Dedifferentiated amniotic fluid mesenchymal stem cell (primary cell): ENCODE measurements at regions not wholly inside any gene's neighbourhood (a gene's known extent, or its start where the extent isn't known, plus 50 kb on each side); places are given as distances from the start of the nearest gene placed in this dataset.
"Not testable (repeated sequence)": the region's sequence is repeated elsewhere in the genome, so short reads cannot be mapped to it uniquely, and the experiment has no call there.

Experiments used
- DNase-seq: peaks from one replicate; pipeline ENCODE4 v3.0.0-alpha.2; 2016; ENCODE audit errors: extremely low spot score

DNA sequence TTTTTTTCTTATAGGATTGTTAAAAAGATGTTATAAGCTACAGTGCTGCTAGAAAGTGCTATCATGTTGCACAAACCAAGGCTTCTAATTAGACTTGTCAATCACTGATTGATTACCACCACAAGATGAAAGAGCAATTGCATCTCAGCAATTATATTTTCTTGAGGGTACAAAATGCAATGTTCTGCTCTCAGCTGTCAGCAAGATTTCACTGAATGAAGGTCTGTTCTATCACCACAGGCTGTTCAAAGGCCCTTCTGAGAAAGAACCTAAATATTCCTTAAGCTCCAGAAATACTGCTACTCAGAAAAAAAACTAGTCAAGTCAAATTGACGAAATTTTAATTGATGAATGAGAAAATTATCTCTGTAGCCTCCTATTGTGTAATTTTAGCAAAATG lies 301.9 kb upstream of the KYNU start:
- no peak for DNase-seq

GRCh38 chr2:142574388-142574787 lies 303.1 kb upstream of the KYNU start:
- no peak for DNase-seq

DNA sequence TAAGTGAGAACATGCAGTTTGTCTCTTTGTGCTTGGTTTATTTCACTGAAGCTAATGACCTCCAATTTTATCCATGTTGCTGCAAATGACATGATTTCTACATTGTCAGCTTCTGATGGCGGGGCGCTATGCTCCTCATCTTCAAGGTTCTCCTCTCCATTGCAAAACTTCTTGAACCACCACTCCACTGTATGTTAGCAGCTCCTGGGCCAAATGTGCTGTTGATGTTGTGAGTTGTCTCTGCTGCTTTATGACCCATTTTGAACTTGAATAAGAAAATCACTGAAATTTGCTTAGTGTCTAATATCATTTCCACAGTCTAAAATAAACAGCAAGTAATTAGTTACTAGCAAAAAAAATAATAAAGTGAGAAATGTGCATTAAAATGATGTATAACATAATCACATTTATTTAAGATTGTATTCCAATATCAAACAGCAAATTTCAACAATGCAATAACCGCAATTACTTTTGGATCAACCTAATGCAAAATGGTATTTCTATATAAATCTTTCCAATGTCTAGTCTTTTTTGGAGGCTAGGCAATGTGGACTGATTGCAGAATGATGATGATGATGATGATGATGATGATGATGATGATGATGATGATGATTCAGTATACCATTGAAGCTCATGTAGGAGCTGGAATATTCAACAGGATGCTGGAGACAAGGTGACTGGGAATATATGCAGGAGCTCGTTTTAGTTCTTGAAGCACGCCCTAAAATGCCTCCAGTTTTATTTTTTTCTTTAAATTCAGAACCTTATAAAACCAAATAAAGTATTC lies 304.9 kb upstream of the KYNU start:
- no peak for DNase-seq

GRCh38 chr2:142571934-142572333 lies 305.5 kb upstream of the KYNU start:
- no peak for DNase-seq

- DNase-seq, result no peak
Observed at GRCh38 chr2:142562900-142563299, 314.6 kb upstream of the KYNU start.

DNA sequence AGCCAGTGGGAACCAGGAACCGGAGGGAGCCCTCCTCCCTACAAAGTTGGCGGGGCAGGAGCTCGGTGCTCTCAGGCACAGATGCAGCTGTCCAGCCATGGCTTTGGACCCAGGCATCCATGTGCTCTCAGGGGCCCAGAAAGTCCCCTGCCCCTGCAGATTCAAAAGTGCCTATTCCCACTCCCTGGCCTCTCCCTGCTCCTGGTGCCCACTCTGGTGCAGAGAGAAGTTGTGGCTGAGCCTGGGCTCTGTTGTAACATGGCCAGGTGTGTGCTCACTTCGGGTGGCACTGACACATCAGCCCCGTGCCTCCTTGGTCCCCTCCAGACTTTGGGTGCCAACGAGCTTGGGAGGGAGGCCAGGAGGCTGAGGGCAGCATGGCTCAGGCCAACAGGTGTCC lies 315.8 kb upstream of the KYNU start:
- DNase-seq, result no peak

GRCh38 chr2:142557391-142557790 lies 320.1 kb upstream of the KYNU start:
- no peak for DNase-seq

- not testable (repeated sequence) for DNase-seq
Observed at GRCh38 chr2:142545999-142546398, 331.5 kb upstream of the KYNU start.

GRCh38 chr2:142545036-142545435 lies 332.4 kb upstream of the KYNU start:
- no peak for DNase-seq

GRCh38 chr2:142544173-142544572 lies 333.3 kb upstream of the KYNU start:
- DNase-seq, result no peak

DNA sequence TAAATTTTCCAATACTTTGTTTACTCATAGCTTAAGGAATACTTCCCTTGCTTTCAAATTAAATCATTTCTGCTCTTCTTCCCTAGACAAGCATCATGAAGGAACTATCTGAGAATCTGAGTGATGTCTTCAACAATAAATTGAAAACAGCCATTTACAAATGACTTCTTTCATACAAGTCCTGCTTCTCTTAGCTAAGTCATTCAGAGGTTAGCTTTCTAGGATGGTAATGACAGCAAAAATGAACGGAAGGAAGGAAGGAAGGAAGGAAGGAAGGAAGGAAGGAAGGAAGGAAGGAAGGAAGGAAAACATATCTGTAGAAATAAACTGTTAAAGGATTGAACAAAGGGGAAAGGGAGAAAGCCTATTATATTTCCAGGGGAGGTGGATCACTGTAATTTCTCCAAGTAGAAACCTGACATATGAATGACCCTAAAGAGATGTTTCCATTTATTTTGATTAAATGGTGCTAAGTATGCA lies 335.0 kb upstream of the KYNU start:
- DNase-seq, result no peak

DNA sequence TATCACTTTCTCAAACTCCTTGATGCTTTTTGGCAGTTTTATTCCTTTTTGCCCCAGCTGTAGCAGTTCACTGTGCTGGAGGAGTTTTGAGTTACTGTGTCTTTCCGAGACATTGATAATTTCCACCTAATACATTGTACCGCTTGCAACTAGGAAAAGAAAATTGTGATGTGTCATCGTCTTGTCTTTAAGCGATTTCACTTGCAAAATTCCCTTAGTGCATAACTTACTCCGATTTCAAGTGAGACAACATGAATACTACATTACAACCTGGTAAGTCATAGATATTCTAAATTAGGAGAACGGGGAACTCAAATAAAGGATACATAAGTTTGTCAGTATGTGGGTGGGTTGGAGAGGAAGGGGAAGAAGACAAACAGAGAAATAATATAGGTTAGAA lies 340.5 kb upstream of the KYNU start:
- no peak for DNase-seq

DNA sequence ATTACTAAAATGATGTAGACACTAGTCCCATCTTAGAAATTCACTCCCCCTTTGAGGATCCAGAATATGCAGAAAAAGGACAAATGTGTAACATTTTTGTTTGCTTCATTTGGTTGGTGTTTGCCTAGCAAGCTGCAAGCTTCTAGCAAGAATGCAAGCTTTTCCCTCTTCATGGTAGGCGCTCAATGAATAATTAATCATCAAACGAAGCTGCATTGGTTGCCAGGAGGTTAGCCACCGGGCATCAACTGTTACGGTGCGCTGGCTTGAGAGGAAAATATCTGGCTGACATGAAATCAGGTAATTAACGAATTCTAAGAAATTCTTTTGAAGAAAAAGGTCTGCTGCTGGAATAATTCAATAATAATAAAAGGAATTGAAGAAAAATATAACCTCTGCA lies 341.0 kb upstream of the KYNU start:
- no peak for DNase-seq

GRCh38 chr2:142535311-142535710 lies 342.2 kb upstream of the KYNU start:
- DNase-seq, result no peak

DNA sequence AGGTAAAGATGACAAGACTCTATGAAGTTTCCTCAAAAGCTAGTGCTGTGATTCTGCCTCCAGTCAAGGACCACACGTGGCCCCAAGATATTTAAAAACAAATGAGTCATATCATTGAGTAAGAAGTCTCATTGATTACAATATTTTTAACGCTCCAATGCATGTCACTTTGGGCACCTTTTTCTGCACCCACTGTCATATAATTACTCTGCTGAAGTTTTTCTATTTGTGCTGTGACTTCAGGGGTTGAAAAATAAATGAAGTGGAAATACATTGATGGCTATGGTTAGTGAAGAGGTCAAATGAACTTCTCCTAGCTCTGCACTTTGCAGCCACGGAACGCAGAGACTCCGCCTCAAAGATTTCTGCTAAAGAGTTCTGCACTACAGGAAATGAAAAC lies 344.3 kb upstream of the KYNU start:
- no peak for DNase-seq

- no peak for DNase-seq
Observed at GRCh38 chr2:142531377-142531776, 346.1 kb upstream of the KYNU start.

- DNase-seq, result no peak
Observed at GRCh38 chr2:142525720-142526119, 351.7 kb upstream of the KYNU start.

DNA sequence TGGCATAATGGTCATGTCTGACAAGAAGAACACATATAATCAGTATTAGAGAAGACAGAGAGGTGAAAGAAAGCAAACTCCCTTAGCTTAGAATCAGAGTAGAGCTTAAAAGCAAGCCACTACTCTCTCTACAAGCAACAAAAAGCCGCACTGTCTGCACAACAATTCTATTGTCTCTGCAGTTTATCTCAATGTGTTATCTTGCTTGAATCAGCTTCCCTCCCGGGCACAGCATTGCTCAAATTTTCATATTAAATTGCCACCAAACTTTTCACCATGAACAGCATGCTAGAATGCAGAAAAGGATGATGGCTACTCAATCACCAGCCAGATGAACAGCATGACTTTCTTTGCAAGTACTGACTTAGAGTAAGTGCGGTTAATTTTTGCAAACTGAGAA lies 356.0 kb upstream of the KYNU start:
- no peak for DNase-seq

DNA sequence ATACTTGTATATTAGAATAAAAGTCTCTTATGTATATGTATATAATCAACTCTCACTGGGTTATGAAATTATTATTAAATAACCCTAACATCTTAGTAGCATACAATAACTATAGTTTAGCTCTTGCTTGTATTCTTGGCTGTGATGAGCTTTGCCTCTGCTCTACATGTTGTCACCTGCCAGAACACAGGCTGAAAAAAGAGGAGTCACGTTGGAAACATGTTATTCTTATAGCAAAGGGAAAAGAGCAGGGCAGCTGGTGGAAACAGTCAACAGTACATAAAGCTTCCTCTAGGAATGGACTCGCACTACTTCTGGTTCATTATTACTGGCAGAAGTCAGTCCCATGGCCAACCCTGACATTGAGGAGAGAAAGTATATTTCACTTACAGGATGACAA lies 362.0 kb upstream of the KYNU start:
- DNase-seq, result no peak

- DNase-seq, result no peak
Observed at GRCh38 chr2:142509401-142509800, 368.1 kb upstream of the KYNU start.

DNA sequence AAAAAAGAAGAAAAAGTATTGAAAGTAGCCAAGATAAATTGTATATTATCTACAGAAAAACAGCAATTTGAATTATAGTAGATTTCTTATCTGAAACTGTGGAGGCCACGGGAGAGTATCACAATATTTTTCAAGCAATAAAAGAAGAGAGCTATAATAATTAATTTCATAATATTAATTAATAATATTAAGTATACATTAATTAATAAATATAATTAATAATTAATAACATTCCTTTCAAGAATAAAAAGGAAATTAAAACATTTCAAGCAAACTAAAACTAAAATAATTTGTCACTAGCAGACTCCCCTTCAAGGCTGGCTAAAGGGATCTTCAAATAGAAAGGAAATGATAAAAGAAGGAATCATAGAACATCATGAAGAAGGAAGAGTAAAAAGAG lies 372.7 kb upstream of the KYNU start:
- no peak for DNase-seq

DNA sequence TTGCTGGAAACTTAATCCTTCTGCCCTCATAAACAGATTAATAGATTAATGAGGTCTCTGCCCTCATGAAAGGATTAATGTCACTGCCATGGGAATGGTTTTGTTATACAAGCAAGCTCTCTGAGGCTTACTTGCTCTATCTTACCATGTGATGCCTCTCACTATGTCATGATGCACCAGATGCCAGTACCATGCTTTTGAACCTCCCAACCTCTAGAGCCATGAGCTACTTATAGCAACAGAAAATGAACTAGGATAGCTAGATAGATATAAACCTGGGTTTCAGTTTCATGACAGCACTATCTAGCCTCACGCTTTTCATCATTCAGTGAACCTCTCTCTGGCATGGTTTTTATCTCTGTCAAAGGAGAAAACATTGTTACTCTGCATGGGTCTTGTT lies 371.6 kb upstream of the LRP1B start:
- no peak for DNase-seq

- DNase-seq, result no peak
Observed at GRCh38 chr2:142495141-142495540, 364.3 kb upstream of the LRP1B start.

DNA sequence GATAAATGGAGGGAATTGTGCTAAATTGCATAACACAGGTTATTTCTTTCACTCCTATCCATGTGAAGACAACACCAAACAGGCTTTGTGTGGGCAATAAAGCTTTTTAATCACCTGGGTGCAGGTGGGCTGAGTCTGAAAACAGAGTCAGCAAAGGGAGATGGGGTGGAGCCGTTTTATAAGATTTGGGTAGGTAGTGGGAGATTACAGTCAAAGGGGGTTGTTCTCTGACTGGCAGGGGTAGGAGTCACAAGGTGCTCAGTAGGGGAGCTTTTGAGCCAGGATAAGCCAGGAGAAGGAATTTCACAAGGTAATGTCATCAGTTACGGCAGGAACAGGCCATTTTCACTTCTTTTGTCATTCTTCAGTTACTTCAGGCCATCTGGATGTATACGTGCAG lies 358.8 kb upstream of the LRP1B start:
- not testable (repeated sequence) for DNase-seq
